ENCODE measurements at regions not wholly inside any gene's neighbourhood (a gene's known extent, or its start where the extent isn't known, plus 50 kb on each side); places are given as distances from the start of the nearest gene placed in this dataset.
"Not testable (repeated sequence)": the region's sequence is repeated elsewhere in the genome, so short reads cannot be mapped to it uniquely, and the experiment has no call there.

GRCh38 chr6:122220254-122220653 is 179.2 kb upstream of the HSF2 start:
- no peak for DNase-seq

DNA sequence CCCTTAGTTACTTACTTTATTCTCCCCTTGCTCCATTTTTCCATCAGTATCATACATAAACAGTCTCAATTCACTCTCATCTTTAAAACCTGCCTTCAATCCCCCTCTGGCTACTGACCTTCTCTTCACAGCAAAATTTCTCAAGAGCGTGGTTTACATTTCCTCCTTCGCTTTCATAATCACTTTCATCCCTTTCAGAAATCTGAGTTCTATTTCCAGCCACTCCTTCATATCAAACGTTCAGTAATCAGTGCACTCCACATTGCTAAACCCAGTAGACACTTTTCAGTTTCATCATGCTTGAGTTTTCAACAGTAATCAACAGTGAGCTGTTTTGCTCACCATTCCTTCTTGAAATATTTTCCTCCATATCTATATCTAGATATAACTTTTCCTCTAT is 176.7 kb upstream of the HSF2 start:
- no peak for DNase-seq

DNA sequence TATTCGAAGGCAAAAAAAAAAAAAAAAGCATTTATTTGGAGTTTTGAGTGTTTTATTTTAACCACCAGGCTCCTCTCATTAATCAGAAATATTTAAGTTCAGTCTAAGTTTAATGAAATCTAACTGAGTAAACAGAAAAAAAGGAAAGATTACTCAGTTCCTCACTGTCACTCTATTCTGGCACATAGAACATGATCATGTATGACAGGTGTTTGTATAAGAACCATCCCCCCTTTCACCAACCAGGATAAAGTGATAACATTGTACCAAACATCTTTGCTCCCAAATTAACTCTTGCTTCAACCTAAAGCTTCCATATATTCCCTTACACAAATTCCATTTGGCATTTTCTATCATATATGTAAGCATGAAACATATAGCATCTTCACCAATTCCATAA is 176.2 kb upstream of the HSF2 start:
- DNase-seq = no peak

DNA sequence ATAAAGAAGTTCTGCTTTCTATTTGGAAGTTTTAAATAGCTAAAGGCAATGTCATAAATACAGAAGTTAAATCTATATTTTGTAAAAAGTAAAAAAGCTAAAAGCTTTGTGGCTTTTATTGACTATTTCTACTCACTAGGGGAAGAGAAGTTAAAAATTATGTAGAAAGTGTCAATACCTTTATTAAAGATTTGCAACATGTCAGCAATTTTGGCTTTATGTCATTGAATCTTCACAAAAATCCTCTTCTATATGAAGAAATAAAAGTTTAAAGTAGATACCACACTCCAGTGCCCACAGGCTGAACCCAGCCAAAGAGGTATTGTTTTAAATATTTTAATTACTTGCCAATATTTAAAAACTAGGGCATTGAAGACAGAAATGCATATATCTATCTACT is 160.6 kb upstream of the HSF2 start:
- no peak for DNase-seq

GRCh38 chr6:122246906-122247658 is 152.4 kb upstream of the HSF2 start:
- no peak for DNase-seq

DNA sequence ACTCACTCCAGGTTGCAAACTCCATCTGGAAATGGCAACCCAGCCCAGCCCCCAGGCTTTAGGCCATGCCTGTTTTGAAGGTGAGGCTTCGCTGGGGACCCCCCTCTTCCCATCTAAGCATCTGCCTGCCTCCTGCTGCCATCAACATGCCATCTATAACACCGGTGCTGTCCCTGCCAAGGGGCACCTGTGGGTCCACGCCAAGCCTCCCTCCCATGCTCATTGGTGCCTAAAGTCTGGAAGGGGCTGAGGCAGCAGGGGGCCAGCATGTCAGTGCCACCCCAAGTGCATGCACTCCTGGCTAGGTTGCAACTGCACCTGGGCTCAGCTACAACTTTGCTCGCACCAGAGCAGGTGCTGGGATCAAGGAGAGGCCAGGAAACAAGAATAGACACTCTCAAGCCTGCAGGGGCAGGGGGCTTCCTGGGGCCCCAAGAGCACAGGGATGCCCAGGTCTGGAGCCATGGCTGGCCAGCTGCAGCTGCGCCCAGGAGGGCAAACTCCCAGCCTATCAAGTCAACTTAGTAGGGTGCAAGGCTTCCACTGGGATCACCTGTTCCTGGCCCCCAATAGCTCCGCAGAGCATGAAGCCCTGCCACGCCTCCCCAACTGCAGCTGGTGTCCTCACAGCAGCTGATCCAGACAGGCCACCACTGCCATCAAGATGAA is 151.3 kb upstream of the HSF2 start:
- no peak for DNase-seq

- DNase-seq = no peak
These were observed 150.6 kb upstream of the HSF2 start for GRCh38 chr6:122248844-122249243.

DNA sequence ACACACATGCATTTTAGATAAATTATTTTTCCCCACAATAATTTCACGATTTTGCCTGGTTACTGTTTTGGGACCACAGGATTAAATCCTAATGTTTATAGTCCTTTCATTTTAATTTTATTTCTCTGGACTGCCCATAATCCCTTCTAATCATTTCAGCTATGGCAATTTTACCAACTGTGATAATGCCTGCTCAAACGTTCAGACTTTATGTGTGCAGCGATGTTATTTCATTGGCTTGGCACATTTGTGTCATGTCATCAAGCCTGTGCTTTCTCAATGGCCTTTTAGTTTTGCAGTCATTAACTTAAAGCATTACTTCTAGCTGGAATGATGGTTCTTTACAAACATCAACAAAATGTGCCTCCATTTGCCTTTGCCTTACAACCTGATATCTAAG is 140.6 kb upstream of the HSF2 start:
- DNase-seq = no peak

- DNase-seq = no peak
These were observed 134.9 kb upstream of the HSF2 start for GRCh38 chr6:122264557-122264956.

DNA sequence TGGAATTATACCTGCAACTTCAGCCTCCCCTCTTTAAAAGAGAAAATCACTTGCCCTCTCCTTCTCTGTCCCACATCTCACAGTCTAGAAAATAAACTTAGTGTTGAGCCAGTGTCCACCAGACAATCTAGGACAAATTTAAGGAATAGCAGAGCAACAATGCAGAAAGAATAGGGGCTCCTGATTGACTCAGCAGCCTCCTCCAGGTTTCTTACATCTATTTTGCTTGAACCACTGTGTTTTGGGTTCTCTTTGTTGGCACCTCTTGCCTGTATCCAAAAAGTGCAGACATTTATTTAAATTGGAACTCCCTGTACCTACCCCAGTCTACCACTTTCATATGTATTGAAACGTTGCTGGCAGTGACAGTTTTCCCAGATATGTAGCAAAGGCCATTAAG is 133.7 kb upstream of the HSF2 start:
- no peak for DNase-seq

GRCh38 chr6:122268394-122268793 is 131.1 kb upstream of the HSF2 start:
- no peak for DNase-seq

- no peak for DNase-seq
These were observed 122.8 kb upstream of the HSF2 start for GRCh38 chr6:122276637-122277036.

DNA sequence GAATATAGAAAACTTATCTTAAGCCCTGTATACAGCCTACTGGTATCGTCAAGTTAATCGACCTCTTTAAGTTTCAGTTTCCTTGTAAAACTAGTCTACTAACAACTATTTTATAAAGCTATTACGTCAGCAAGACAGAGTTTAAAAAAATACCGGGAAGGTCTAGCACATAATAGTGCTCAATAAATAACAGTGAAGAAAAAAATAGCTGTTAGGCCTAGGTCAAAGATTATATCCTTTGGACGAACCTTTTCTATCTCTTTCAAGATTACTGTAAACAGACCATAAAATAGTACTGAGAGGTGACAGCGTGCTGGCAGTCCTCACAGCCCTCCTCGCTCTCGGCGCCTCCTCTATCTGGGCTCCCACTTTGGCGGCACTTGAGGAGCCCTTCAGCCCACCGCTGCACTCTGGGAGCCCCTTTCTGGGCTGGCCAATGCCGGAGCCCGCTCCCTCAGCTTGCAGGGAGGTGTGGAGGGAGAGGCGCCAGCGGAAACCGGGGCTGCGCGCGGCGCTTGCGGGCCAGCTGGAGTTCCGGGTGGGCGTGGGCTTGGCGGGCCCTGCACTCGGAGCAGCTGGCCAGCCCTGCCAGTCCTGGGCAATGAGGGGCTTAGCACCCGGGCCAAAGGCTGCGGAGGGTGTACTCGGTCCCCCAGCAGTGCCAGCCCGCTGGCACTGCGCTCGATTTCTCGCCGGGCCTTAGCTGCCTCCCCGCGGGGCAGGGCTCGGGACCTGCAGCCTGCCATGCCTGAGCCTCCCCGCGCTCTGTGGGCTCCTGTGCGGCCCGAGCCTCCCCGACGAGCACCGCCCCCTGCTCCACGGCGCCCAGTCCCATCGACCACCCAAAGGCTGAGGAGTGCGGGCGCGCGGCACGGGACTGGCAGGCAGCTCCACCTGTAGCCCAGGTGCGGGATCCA is 119.1 kb upstream of the HSF2 start:
- not testable (repeated sequence) for DNase-seq

- no peak for DNase-seq
These were observed 115.6 kb upstream of the HSF2 start for GRCh38 chr6:122283884-122284283.

- no peak for DNase-seq
These were observed 114.6 kb upstream of the HSF2 start for GRCh38 chr6:122284848-122285247.

- no peak for DNase-seq
These were observed 114.0 kb upstream of the HSF2 start for GRCh38 chr6:122285292-122285913.

DNA sequence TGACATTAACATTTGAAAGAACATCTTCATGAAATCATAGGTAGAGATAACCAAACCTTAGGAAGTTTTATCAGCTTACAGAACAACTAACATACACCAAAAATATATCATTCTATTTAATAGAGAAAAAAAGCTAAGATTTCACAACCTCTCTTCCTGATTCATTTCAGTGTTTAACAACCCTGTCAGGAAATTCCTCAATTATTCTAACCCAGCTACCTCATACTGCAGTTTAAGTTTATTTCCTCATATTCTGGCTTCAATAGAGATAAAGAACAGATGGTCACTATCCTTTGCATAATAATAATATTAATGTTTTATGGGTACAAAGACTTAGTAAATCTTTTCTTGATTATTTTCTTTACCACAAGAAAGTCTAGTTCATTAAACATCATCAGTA is 112.9 kb upstream of the HSF2 start:
- no peak for DNase-seq

DNA sequence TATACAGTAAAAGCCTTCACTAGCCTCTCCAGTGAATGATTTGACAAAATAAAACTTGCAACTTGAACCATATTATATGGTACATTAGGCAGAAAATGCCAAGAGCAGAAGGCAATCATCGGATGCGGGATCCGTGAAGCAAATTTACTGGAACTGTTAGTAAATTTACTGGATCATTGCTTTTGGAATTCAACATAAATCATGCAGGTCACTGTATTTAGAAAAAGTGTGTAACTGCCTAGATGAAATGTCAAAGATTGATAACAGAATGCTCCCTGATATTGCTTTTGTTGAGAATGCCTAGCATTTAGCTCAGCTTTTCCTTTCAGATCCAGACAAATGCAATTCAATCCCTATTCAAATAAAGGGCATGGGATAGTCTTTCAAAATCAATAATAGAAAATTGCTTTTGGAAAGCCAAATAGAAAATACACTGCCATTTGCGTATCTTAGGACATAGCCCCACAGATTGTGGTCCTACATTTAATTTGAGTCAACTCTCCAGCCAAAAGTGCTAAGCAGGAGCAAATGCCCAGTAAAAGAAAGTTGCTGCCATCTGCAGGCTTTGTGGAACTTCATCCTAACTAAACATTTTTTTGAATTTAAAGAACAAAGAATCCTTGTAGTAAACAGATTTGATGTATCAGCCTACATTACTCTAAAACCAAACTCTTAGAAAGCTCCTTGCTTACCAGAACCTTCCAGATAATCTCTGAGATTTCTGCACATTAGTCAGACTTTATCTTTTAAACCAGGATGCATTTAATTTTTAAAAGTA is 109.5 kb upstream of the HSF2 start:
- DNase-seq = no peak

- DNase-seq = no peak
These were observed 102.4 kb upstream of the HSF2 start for GRCh38 chr6:122297010-122297409.

GRCh38 chr6:122302067-122302466 is 97.4 kb upstream of the HSF2 start:
- no peak for DNase-seq

- DNase-seq = no peak
These were observed 91.9 kb upstream of the HSF2 start for GRCh38 chr6:122307577-122307976.

- DNase-seq = no peak
These were observed 91.4 kb upstream of the HSF2 start for GRCh38 chr6:122308074-122308473.
